ENCODE measurements at regions not wholly inside any gene's neighbourhood (a gene's known extent, or its start where the extent isn't known, plus 50 kb on each side); places are given as distances from the start of the nearest gene placed in this dataset.

- Mint-ChIP-seq H3K4me3 (ENCODE audit: low read depth) (no peak overlapping the region), H3K4me1 (ENCODE audit: low read depth) (no peaks in the 10 kb centered on the region), H3K27me3 (ENCODE audit: low read depth) (peaks cover 25% of the 10 kb centered on the region), H3K9me3 (no peaks in the 10 kb centered on the region), H3K36me3 (ENCODE audit: low read depth) (no peaks in the 10 kb centered on the region), H3K27ac (no peak overlapping the region)
- no peak for DNase-seq (ENCODE audit: low spot score)
- intact Hi-C loops (cut with micrococcal nuclease) = no loop called here
Observed at GRCh38 chr6:168131464-168132415, 52.7 kb upstream of the FRMD1 start.

- intact Hi-C loops (cut with micrococcal nuclease) = no loop called here
- H3K4me1 Mint-ChIP-seq (ENCODE audit: low read depth) = no peaks in the 10 kb centered on the region
- no peak overlapping the region for H3K27ac Mint-ChIP-seq
- H3K9me3 Mint-ChIP-seq = no peaks in the 10 kb centered on the region
- DNase-seq (ENCODE audit: low spot score) = no peak
- no peaks in the 10 kb centered on the region for H3K36me3 Mint-ChIP-seq (ENCODE audit: low read depth)
- no peak overlapping the region for H3K4me3 Mint-ChIP-seq (ENCODE audit: low read depth)
- peaks cover 25% of the 10 kb centered on the region for H3K27me3 Mint-ChIP-seq (ENCODE audit: low read depth)
Observed at GRCh38 chr6:168130697-168131371, 51.8 kb upstream of the FRMD1 start.

DNA sequence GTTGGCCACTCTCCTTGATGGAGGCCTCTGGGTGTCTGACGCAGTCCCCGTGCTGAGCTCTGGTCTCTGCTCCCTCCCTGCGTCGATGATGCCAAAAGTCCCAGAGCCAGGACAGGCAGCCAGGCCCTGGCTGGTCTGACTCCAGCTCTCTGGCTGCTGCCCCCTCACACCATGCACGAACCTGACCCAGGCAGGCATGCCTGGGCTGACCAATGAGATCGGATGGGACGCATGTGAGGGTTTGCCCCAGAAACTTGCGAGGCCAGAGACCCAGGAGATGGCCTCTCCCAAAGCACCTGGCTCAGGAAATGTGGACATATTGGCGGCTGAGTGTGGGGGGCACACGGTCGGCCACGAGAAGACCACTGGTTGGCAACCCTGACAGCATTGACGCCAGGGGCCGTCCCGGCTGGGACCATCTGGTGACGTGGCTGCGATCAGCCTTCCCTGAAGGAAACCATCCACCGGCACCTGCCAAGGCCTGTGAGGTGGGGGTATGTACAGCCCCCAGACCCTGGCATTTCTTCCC is 51.2 kb upstream of the FRMD1 start:
- no peaks in the 10 kb centered on the region for H3K9me3 Mint-ChIP-seq
- no peak overlapping the region for H3K4me3 Mint-ChIP-seq (ENCODE audit: low read depth)
- no peak for DNase-seq (ENCODE audit: low spot score)

DNA sequence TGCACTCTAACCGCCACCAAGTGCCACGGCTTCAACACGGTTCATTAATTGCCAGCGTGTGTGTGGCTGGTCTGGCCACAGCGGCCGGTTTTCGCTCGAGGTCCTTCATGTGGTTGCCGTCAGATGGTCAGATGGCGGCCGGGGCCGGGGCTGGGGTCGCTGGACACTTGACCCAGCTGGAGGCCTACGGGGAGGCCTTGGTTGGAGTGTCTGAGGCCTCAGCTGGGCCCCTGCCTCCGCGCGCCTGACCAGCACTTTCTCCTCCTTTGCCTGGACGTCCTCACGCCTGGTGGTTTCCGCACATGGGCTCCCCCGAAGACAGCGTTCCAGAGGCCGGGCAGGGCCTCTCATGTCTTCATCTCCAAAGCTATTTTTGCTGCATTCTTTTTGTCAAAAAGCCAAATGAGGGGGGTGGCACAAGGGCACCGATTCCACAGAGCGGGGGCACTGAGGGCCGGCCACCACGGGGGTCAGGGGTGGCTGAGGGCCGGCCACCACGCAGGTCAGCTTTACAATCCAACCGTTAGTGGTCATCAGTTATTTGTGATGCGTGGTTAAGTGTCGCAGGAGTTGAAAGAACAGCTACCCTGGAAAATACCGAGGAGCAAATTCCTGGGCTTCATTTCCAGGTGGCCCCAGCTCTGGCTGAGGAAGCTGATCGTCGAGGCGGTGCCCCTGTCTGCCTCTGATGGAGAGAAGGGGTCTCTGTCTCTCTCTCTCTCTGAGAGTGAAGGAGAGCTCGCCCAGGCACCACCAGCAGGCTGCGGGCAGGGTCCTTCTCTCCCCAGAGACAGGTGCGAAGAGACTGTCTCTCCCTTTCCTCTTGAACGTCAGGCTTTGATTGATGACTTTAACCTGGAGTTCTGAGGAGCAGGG is 50.5 kb upstream of the FRMD1 start:
- H3K9me3 Mint-ChIP-seq = no peaks in the 10 kb centered on the region
- no peak overlapping the region for H3K27ac Mint-ChIP-seq
- no peaks in the 10 kb centered on the region for H3K4me1 Mint-ChIP-seq (ENCODE audit: low read depth)
- H3K36me3 Mint-ChIP-seq (ENCODE audit: low read depth) = no peaks in the 10 kb centered on the region
- no peak for DNase-seq (ENCODE audit: low spot score)
- no peak overlapping the region for H3K4me3 Mint-ChIP-seq (ENCODE audit: low read depth)
- peaks cover 25% of the 10 kb centered on the region for H3K27me3 Mint-ChIP-seq (ENCODE audit: low read depth)
- intact Hi-C loops (cut with micrococcal nuclease) = no loop called here

More for the DNA sequence above, 51.2 kb upstream of the FRMD1 start:
- peaks cover 25% of the 10 kb centered on the region for H3K27me3 Mint-ChIP-seq (ENCODE audit: low read depth)
- no peaks in the 10 kb centered on the region for H3K36me3 Mint-ChIP-seq (ENCODE audit: low read depth)
- H3K27ac Mint-ChIP-seq = no peak overlapping the region
- no peaks in the 10 kb centered on the region for H3K4me1 Mint-ChIP-seq (ENCODE audit: low read depth)
- intact Hi-C loops (cut with micrococcal nuclease) = no loop called here

GRCh38 chr6:168128631-168129291 is 49.7 kb upstream of the FRMD1 start:
- intact Hi-C loops (cut with micrococcal nuclease) = no loop called here
- Mint-ChIP-seq H3K4me3 (ENCODE audit: low read depth) (no peak overlapping the region), H3K27ac (no peak overlapping the region), H3K4me1 (ENCODE audit: low read depth) (no peaks in the 10 kb centered on the region), H3K27me3 (ENCODE audit: low read depth) (peaks cover 24% of the 10 kb centered on the region), H3K36me3 (ENCODE audit: low read depth) (no peaks in the 10 kb centered on the region), H3K9me3 (no peaks in the 10 kb centered on the region)
- DNase-seq (ENCODE audit: low spot score) = no peak
